ENCODE measurements at regions not wholly inside any gene's neighbourhood (a gene's known extent, or its start where the extent isn't known, plus 50 kb on each side); places are given as distances from the start of the nearest gene placed in this dataset.
"Not testable (repeated sequence)": the region's sequence is repeated elsewhere in the genome, so short reads cannot be mapped to it uniquely, and the experiment has no call there.

DNA sequence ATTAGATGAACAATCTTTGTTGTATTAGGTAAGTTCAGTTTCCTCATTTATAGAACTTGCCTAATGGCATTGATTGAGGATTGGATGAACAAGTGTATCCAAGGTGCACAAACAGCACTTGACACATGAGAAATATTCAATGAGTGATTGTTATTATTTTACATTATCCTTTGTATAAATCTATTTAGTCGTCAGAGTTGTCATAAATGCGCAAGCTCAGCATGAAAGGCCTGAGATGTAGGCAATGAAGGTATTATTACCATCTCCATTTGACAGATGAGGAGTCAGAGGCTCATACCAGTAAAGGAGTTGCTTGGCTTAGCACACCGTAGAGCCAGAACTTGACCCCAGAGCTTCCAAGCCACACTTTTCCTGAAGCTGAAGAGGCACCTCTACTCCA, 291.4 kb downstream of the C1D start:
- no peak for DNase-seq (ENCODE audit: low read depth)
- TF ChIP-seq, protein P1, sequence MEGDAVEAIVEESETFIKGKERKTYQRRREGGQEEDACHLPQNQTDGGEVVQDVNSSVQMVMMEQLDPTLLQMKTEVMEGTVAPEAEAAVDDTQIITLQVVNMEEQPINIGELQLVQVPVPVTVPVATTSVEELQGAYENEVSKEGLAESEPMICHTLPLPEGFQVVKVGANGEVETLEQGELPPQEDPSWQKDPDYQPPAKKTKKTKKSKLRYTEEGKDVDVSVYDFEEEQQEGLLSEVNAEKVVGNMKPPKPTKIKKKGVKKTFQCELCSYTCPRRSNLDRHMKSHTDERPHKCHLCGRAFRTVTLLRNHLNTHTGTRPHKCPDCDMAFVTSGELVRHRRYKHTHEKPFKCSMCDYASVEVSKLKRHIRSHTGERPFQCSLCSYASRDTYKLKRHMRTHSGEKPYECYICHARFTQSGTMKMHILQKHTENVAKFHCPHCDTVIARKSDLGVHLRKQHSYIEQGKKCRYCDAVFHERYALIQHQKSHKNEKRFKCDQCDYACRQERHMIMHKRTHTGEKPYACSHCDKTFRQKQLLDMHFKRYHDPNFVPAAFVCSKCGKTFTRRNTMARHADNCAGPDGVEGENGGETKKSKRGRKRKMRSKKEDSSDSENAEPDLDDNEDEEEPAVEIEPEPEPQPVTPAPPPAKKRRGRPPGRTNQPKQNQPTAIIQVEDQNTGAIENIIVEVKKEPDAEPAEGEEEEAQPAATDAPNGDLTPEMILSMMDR (IDR thresholded peaks at IDR 0.05; ENCODE audit: low read length, missing control alignments), result no peak
- no peak overlapping the region for H3K4me3 ChIP-seq (replicated peaks; ENCODE audit: low read depth, low read length)

DNA sequence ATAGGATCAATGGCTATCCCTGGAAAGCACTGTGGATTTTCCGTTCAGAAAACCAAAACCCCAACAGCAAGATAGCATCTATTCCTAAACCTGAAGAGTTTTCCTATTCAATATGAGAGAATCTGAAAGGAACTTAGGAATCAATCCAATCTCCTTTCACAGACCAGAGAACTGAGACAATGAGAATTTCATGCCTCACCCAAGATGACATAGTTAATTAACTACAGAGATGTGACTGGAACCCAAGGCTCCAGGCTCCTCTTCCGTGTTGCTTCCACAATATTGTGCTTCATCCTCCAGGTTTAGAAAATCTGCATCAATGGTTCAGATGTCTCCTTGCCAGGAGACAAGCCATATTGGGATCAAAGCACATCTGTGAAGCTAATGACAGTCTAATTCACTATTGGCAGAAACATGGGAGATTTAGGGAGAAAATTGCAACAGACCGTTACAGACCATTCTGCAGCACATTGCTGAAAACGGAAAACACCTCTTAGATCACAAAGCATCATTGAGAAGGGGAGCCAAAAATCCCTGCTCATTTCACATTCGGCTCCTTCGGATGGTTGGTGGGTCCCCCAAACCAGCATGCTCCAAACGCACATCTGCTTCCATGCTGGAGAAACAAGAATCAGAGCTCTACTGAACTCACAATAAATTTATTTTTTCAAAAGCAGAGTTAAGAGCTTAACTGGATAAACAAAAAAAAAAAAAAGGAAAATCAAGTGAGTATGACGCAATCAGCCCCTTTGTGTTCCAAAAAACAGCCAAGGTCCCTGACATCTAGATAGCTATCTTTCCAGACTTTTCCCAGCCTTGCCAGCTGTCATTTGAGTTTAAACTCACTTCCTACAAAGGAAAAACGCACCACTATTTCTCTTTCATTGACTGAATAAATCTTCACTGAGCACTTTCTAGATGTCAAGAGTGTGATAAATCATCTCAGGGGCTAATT, 290.3 kb downstream of the C1D start:
- no peak overlapping the region for H3K4me3 ChIP-seq (replicated peaks; ENCODE audit: low read depth, low read length)
- TF ChIP-seq, protein P1 (IDR thresholded peaks at IDR 0.05; ENCODE audit: low read length, missing control alignments), result no peak
- DNase-seq (ENCODE audit: low read depth), result peak; percentile 29

DNA sequence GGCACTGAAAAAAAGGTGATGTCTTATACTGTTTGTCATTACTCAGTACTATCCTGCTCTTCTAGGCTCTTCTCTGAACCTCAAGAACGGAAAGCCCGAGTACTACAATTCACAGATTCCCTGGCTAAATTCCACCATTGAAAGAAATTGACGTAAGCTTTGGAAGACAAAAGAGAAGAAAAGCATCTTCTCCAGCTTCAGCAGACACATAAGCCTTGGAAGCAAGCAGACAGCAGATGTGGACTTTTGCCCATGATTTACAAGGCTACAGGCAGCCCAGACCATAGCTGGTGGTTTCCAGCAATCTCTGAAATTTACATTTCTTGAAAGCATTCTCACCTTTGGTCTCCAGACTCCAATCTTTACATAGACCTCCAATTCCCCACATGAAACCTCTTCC, 289.0 kb downstream of the C1D start:
- TF ChIP-seq, protein P1 (IDR thresholded peaks at IDR 0.05; ENCODE audit: low read length, missing control alignments), result no peak
- no peak overlapping the region for H3K4me3 ChIP-seq (replicated peaks; ENCODE audit: low read depth, low read length)
- DNase-seq (ENCODE audit: low read depth), result no peak

DNA sequence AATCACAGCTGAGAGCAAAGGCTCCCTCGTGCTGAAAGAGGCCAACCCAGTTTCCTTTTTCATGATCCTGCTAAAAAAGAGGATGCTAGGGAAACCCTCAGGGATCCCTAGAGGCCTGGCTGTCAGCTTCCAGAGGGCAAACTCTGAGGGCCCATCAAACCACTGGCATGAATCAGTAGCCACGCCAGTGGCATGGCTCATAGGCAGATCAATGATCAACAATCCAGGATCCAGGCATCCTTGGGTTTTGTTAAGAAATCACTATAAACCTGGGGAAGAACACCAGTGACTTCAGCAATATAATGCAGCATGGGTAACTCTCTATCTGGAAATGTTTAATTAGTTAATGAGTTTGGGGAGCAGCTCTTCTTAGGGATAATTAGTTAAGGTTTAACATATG, 286.5 kb downstream of the C1D start:
- no peak for DNase-seq (ENCODE audit: low read depth)
- TF ChIP-seq, protein P1 (IDR thresholded peaks at IDR 0.05; ENCODE audit: low read length, missing control alignments), result no peak
- H3K4me3 ChIP-seq (replicated peaks; ENCODE audit: low read depth, low read length), result no peak overlapping the region

DNA sequence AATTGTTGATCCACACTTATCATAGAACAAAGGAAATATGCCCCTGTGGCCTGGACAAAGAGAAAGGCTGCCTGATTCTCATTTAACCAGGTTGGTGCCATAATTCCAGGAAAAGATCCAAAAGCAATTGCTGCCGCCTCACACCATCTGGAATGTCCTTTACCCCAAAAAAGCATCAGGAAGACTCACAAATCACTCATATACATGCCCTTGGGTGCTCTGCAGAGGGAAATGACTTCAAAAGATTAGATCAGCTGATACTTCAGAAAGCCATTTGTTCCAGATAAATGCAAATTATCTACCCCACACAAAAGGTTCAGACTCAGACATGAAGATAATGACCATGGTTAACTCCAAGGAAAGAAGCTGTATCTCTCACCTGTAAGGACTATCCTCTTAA, 285.8 kb downstream of the C1D start:
- H3K4me3 ChIP-seq (replicated peaks; ENCODE audit: low read depth, low read length), result no peak overlapping the region
- DNase-seq (ENCODE audit: low read depth), result no peak
- TF ChIP-seq, protein P1 (IDR thresholded peaks at IDR 0.05; ENCODE audit: low read length, missing control alignments), result no peak

DNA sequence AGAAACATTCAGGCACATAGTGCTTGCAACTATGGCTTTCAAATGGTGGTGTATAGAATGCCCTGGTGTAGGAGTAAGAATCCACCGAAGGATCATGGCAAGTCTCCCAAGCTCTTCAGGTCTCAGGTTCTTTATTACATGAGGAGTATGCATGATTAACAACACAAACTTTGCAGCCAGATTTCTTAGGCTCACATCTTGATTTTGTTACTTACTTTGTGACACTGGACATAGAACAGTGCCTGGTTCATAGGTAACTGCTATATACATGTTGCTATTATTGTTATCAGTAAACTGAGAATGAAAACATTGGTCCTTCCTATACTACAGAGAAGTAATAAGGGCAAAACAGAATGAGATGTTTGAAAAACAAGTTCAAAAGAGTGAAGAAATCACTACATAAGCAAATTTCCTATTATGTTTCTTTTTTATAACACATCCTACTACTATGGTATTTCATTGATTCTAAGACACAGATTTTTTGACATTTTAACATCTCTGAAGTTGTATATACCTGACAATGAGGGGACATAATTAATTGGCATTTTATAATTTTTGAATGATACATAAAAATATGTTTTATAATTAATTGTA, 284.9 kb downstream of the C1D start:
- TF ChIP-seq, protein P1 (IDR thresholded peaks at IDR 0.05; ENCODE audit: low read length, missing control alignments), result no peak
- no peak overlapping the region for H3K4me3 ChIP-seq (replicated peaks; ENCODE audit: low read depth, low read length)

DNA sequence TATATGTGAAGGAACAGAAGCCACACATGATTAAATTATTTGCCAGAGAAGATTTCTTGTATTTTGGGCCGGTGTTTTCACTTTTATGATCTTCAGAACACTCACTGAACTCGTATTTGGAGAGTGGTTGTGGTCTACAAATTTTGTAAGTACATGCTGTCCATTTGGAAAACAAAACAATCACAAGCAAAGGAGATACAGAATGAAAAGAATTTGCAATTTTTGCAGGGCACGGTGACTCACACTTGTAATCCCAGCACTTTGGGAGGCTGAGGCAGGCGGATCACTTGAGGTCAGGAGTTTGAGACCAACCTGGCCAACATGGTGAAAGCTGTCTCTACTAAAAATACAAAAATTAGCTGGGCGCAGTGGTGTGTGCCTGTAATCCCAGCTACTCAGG, 282.0 kb downstream of the C1D start:
- H3K4me3 ChIP-seq (replicated peaks; ENCODE audit: low read depth, low read length), result not testable (repeated sequence)
- DNase-seq (ENCODE audit: low read depth), result peak; percentile 33

More for the DNA sequence above, 284.9 kb downstream of the C1D start:
- DNase-seq (ENCODE audit: low read depth), result no peak
